ENCODE measurements at regions not wholly inside any gene's neighbourhood (a gene's known extent, or its start where the extent isn't known, plus 50 kb on each side); places are given as distances from the start of the nearest gene placed in this dataset.

DNA sequence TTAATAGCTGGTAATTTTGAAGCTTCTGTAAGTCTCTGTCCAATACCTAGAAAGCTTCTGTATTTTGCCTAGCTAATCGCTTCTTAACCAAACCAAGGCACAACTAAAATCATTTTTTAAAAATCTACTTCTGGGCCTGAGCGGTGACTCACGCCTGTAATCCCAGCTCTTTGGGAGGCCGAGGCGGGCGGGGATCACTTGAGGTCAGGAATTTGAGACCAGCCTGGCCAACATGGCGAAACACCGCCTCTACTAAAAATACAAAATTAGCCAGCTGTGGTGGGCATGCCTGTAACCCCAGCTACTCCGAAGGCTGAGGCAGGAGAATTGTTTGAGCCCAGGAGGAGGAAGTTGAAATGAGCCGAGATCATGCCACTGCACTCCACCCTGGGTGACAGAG is 148.6 kb upstream of the FIGN start:
- TF ChIP-seq CTCF (IDR thresholded peaks at IDR 0.05) (no peak), POLR2A (IDR thresholded peaks at IDR 0.05) (no peak)
- WGBS, 2 donors: 90 to 91% methylated on average over 10 of the region's 10 CpGs
- no peak for DNase-seq (ENCODE audit: low spot score in 2 of 2)
- no peak overlapping the region for H3K4me3 ChIP-seq (ENCODE audit: low read depth, poor library complexity, severe bottlenecking)
- intact Hi-C loops (cut with DNase I; ENCODE audit: low total_unique reads): no loop called here

- 80 to 82% methylated on average over 4 of the region's 4 CpGs for WGBS, 2 donors
These were observed 142.9 kb upstream of the FIGN start for GRCh38 chr2:163878718-163879117.

GRCh38 chr2:163877316-163877715 is 141.5 kb upstream of the FIGN start:
- 15 to 30% methylated on average over 3 of the region's 3 CpGs for WGBS, 2 donors
- intact Hi-C loops (cut with DNase I; ENCODE audit: low total_unique reads): no loop called here
- no peak for DNase-seq (ENCODE audit: low spot score in 2 of 2)
- no peak overlapping the region for H3K4me3 ChIP-seq (ENCODE audit: low read depth, poor library complexity, severe bottlenecking)
- no peak for TF ChIP-seq POLR2A (IDR thresholded peaks at IDR 0.05)
- TF ChIP-seq CTCF (IDR thresholded peaks at IDR 0.05): no peak

More at GRCh38 chr2:163878718-163879117, 142.9 kb upstream of the FIGN start:
- H3K4me3 ChIP-seq (ENCODE audit: low read depth, poor library complexity, severe bottlenecking): no peak overlapping the region
- DNase-seq (ENCODE audit: low spot score in 2 of 2): no peak
- TF ChIP-seq POLR2A (IDR thresholded peaks at IDR 0.05): no peak
- TF ChIP-seq CTCF (IDR thresholded peaks at IDR 0.05): no peak
- intact Hi-C loops (cut with DNase I; ENCODE audit: low total_unique reads): no loop called here

GRCh38 chr2:163863073-163863472 is 127.3 kb upstream of the FIGN start:
- TF ChIP-seq POLR2A (IDR thresholded peaks at IDR 0.05) (no peak), CTCF (IDR thresholded peaks at IDR 0.05) (no peak)
- intact Hi-C loops (cut with DNase I; ENCODE audit: low total_unique reads): no loop called here
- WGBS, 2 donors: 76 to 79% methylated on average over 3 of the region's 3 CpGs
- DNase-seq (ENCODE audit: low spot score in 2 of 2): no peak
- H3K4me3 ChIP-seq (ENCODE audit: low read depth, poor library complexity, severe bottlenecking): no peak overlapping the region

DNA sequence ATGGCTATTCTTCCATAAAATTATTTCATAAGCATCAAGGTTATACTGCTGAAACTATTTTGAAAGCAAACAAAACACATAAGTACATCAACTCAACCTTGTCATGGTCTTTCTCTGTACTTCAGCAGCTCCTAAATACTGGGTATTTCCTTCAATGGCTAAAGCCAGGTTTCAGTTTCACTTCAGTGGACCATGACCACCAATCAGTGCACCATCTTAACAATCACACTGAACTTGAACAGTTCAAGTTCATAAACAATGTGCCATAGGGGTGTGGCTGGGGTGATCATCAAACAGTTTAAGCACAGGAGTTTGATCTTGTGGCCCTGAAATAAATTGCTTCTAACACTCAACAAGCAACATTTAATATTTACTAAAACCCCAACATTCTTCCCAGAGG is 124.1 kb upstream of the FIGN start:
- DNase-seq (ENCODE audit: low spot score in 2 of 2): no peak
- TF ChIP-seq CTCF (IDR thresholded peaks at IDR 0.05): no peak
- TF ChIP-seq POLR2A (IDR thresholded peaks at IDR 0.05): no peak
- no peak overlapping the region for H3K4me3 ChIP-seq (ENCODE audit: low read depth, poor library complexity, severe bottlenecking)
- intact Hi-C loops (cut with DNase I; ENCODE audit: low total_unique reads): no loop called here

GRCh38 chr2:163856941-163857340 is 121.1 kb upstream of the FIGN start:
- DNase-seq (ENCODE audit: low spot score in 2 of 2): no peak
- intact Hi-C loops (cut with DNase I; ENCODE audit: low total_unique reads): no loop called here
- WGBS, 2 donors: 39 to 43% methylated on average over 2 of the region's 2 CpGs
- no peak for TF ChIP-seq CTCF (IDR thresholded peaks at IDR 0.05)
- no peak for TF ChIP-seq POLR2A (IDR thresholded peaks at IDR 0.05)
- no peak overlapping the region for H3K4me3 ChIP-seq (ENCODE audit: low read depth, poor library complexity, severe bottlenecking)

All from lower leg skin (tissue), 4 donors.